Thoracic aorta (tissue), 2 donors: ENCODE measurements at regions not wholly inside any gene's neighbourhood (a gene's known extent, or its start where the extent isn't known, plus 50 kb on each side); places are given as distances from the start of the nearest gene placed in this dataset.

Experiments
- ATAC-seq: fragments of 150-250 bp; one replicate; pipeline ENCODE4 v1.8.0; 2017; ENCODE audit warnings: low read depth; ENCODE audit not compliant: insufficient number of reproducible peaks, low FRiP score
- DNase-seq: peaks from one replicate; pipeline ENCODE4 v3.0.0-alpha.2; 2020; ENCODE audit warnings: low spot score
- H3K27ac ChIP-seq, 2 donors: fragments of 200-600 bp; sonication (generic); 1 replicate in 1 of 2; 2 replicates in 1 of 2; pipeline ENCODE4 v1.5.1; 2016; ENCODE audit warnings: mild to moderate bottlenecking in 2 of 2, moderate library complexity in 2 of 2
- H3K27me3 ChIP-seq: fragments of 200-600 bp; sonication (generic); replicated peaks from 2 replicates; pipeline ENCODE4 v1.6.0; 2016; ENCODE audit warnings: mild to moderate bottlenecking; ENCODE audit not compliant: insufficient read depth
- H3K36me3 ChIP-seq: fragments of 200-600 bp; sonication (generic); one replicate; pipeline ENCODE4 v1.5.1; 2016
- H3K4me1 ChIP-seq, 2 donors: fragments of 200-600 bp; sonication (generic); 1 replicate in 1 of 2; 2 replicates in 1 of 2; pipeline versions ENCODE4 v1.5.1 to v1.6.0; 2016; ENCODE audit warnings: low read depth in 2 of 2, mild to moderate bottlenecking in 1 of 2; ENCODE audit not compliant: control insufficient read depth in 1 of 2
- H3K4me3 ChIP-seq: fragments of 200-600 bp; sonication (generic); 2 replicates; pipeline ENCODE4 v1.5.1; 2016; ENCODE audit warnings: mild to moderate bottlenecking
- H3K9me3 ChIP-seq: fragments of 200-600 bp; sonication (generic); 2 replicates; pipeline ENCODE4 v1.5.1; 2016
- TF ChIP-seq, protein P1 (sequence below): fragments of 200-600 bp; sonication (generic); IDR thresholded peaks from one replicate; pipeline ENCODE4 v1.5.1; 2019; ENCODE audit warnings: antibody characterized with exemption

DNA sequence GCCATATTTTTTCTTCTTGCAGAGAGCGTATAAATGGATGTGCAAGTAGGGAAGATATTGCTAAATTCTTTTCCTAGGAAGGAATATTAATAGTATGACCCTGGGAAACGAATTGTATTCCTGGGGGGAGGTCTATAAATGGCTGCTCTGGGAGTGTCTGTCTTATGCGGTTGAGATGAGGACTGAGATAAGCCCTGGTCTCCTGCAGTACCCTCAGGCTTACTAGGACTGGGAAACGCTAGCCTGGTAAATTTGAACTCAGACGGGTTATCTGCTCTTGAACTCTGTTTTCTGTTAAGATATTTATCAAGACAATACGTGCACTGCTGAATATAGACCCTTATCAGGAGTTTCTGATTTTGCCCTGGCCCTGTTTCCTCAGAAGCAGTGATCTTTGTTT, 1126.4 kb upstream of the C9orf72 start:
- peaks cover 2% of the 10 kb centered on the region for H3K9me3 ChIP-seq
- H3K4me1 ChIP-seq = no peaks in the 10 kb centered on the region
- no peak overlapping the region for H3K4me3 ChIP-seq
- TF ChIP-seq, protein P1, sequence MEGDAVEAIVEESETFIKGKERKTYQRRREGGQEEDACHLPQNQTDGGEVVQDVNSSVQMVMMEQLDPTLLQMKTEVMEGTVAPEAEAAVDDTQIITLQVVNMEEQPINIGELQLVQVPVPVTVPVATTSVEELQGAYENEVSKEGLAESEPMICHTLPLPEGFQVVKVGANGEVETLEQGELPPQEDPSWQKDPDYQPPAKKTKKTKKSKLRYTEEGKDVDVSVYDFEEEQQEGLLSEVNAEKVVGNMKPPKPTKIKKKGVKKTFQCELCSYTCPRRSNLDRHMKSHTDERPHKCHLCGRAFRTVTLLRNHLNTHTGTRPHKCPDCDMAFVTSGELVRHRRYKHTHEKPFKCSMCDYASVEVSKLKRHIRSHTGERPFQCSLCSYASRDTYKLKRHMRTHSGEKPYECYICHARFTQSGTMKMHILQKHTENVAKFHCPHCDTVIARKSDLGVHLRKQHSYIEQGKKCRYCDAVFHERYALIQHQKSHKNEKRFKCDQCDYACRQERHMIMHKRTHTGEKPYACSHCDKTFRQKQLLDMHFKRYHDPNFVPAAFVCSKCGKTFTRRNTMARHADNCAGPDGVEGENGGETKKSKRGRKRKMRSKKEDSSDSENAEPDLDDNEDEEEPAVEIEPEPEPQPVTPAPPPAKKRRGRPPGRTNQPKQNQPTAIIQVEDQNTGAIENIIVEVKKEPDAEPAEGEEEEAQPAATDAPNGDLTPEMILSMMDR = no peak
- DNase-seq (no peak), ATAC-seq (no peak)
- H3K27ac ChIP-seq = no peak overlapping the region
- H3K27me3 ChIP-seq = no peaks in the 10 kb centered on the region
- no peaks in the 10 kb centered on the region for H3K36me3 ChIP-seq

DNA sequence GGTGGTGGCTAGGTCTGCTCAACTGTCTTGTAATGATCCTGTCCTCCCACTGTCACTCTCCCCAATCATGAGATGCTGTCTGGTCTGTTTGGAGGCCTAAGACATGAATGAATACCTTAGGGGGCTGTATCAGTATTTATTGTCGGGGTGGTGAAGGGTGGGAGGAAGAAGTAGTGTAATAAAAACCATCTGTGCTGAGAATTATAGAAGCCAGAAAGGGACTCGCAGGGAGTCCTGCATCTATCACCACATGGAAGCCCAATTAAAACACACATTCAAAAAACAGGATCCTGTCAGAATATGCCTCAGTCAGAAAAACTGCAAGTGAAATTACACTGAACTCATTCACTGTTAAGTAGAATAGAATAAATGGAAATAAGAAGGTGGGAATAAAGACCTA, 1134.3 kb upstream of the C9orf72 start:
- Histone ChIP-seq H3K4me1 (no peaks in the 10 kb centered on the region), H3K36me3 (no peaks in the 10 kb centered on the region), H3K27me3 (no peaks in the 10 kb centered on the region), H3K9me3 (no peaks in the 10 kb centered on the region), H3K4me3 (no peak overlapping the region), H3K27ac (no peak overlapping the region)
- no peak for DNase-seq
- ATAC-seq = no peak
- TF ChIP-seq, protein P1 = no peak

DNA sequence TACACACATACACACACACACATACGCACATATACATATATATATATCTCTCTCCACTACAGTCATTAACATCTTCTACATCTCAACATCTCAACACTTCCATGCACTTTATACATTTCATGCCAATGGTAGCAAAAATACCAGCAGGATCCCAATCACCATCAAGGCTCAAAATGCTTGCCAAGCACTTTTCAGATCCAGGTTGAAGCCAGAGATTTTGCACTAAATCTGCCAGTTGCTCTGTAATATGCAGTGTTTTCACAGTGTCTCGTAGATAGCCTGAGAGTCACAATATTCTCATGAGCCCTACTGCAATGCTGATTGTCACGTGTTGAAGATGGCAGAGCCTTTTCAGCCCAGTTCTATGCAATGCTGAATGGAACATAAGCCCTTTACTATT, 1140.9 kb upstream of the C9orf72 start:
- no peak for ATAC-seq
- no peaks in the 10 kb centered on the region for H3K9me3 ChIP-seq
- no peak overlapping the region for H3K4me3 ChIP-seq
- H3K4me1 ChIP-seq = no peaks in the 10 kb centered on the region
- H3K27me3 ChIP-seq = no peaks in the 10 kb centered on the region
- H3K27ac ChIP-seq = no peak overlapping the region
- H3K36me3 ChIP-seq = no peaks in the 10 kb centered on the region
- TF ChIP-seq, protein P1 = no peak
- DNase-seq = no peak

DNA sequence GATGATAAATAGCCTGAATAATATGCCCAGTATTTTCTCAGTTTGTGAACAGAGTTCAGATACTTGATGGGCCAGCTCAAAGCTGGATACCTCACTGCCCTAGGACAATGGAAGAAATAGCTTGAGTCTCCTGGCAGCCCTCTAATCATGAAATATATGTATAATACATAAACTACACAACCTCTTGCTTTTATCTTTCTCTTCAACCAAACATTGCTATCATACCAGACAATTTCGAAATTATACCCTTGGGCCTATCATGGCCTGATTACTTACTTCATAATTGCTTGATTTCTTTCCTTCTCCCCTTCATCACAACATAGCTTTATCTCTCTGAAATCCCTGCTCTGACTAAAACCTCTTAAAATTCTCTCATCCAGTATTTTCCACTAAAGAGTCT, 1144.9 kb upstream of the C9orf72 start:
- Histone ChIP-seq H3K4me3 (no peak overlapping the region), H3K36me3 (no peaks in the 10 kb centered on the region), H3K9me3 (no peaks in the 10 kb centered on the region), H3K27ac (no peak overlapping the region), H3K4me1 (no peaks in the 10 kb centered on the region), H3K27me3 (no peaks in the 10 kb centered on the region)
- no peak for DNase-seq
- ATAC-seq = no peak
- TF ChIP-seq, protein P1 = no peak

DNA sequence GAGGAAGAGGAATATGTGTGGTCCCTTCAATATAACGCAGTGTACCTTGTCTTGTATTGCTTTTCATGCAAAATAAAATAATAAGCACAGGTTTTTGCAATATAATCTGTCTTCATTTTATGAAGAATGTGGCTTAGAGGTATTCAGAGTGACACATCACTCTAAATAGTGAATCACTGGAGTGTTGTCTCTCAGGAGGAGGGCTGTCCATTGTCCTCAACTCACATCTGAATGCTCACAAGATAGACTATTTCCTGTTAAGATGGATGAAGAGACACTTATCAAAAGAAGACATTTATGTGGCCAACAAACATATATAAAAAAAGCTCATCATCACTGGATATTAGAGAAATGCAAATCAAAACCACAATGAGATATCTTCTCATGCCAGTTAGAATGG, 1147.5 kb upstream of the C9orf72 start:
- ATAC-seq (no peak), DNase-seq (no peak)
- TF ChIP-seq, protein P1 = no peak
- Histone ChIP-seq H3K9me3 (no peaks in the 10 kb centered on the region), H3K27ac (no peak overlapping the region), H3K27me3 (no peaks in the 10 kb centered on the region), H3K4me1 (no peaks in the 10 kb centered on the region), H3K36me3 (no peaks in the 10 kb centered on the region), H3K4me3 (no peak overlapping the region)
